SK-N-SH (cell line): ENCODE measurements at regions not wholly inside any gene's neighbourhood (a gene's known extent, or its start where the extent isn't known, plus 50 kb on each side); places are given as distances from the start of the nearest gene placed in this dataset.

ENCODE experiments used
- CTCF ChIA-PET: fragments of 300-600, 350-600 bp; formaldehyde crosslinking; extraction: SDS; loops from one replicate; lab custom pipeline; 2021; lab: Yijun Ruan, JAX
- POLR2A ChIA-PET: fragments of 350-600 bp; sonication (Branson Sonifier 250); formaldehyde crosslinking; extraction: SDS; loops from one replicate; lab custom pipeline; 2020; ENCODE audit warnings: antibody characterized with exemption, inconsistent platforms; lab: Yijun Ruan, JAX
- DNase-seq: peaks from one replicate; pipeline ENCODE4 v3.0.0; 2012
- H2AFZ ChIP-seq: fragments of 200-600 bp; sonication (generic); 2 replicates; pipeline ENCODE4 v1.8.1; 2016; ENCODE audit warnings: antibody characterized with exemption, mild to moderate bottlenecking, low read depth
- H3F3A ChIP-seq: fragments of 200-600 bp; sonication (generic); replicated peaks from 2 replicates; pipeline ENCODE3; 2016; ENCODE audit warnings: antibody characterized with exemption, mild to moderate bottlenecking; ENCODE audit not compliant: insufficient read depth
- H3K27ac ChIP-seq, 2 experiments: fragments of 200-500 bp in 1 of 2; fragments of 200-600 bp in 1 of 2; sonication (Bioruptor generic) in 1 of 2; sonication (generic), shearing (Covaris generic) in 1 of 2; 2 replicates each; pipeline versions ENCODE4 v1.5.1 to v1.6.1; 2014 to 2016; ENCODE audit warnings: low read depth in 2 of 2, inconsistent platforms in 1 of 2, low read length in 1 of 2, mild to moderate bottlenecking in 1 of 2, mixed read lengths in 1 of 2
- H3K27me3 ChIP-seq: fragments of 200-600 bp; sonication (generic), shearing (Covaris generic); 2 replicates; pipeline ENCODE4 v1.6.1; 2016; ENCODE audit warnings: mixed run types; ENCODE audit not compliant: insufficient read depth
- H3K36me3 ChIP-seq, 2 experiments: fragments of 200-500 bp in 1 of 2; fragments of 200-600 bp in 1 of 2; sonication (Bioruptor generic) in 1 of 2; sonication (generic) in 1 of 2; replicated peaks in 1 of 2; 2 replicates each; pipeline versions ENCODE3 to v1.5.1; 2014 to 2016; ENCODE audit warnings: low read length in 1 of 2, mild to moderate bottlenecking in 1 of 2; ENCODE audit not compliant: insufficient read depth in 2 of 2, control insufficient read depth in 1 of 2
- H3K4me1 ChIP-seq, 2 experiments: fragments of 200-500 bp in 1 of 2; fragments of 200-600 bp in 1 of 2; sonication (Bioruptor generic) in 1 of 2; sonication (generic), shearing (Covaris generic) in 1 of 2; 2 replicates each; pipeline versions ENCODE4 v1.5.1 to v1.6.1; 2014 to 2016; ENCODE audit warnings: low read depth in 1 of 2, low read length in 1 of 2, mixed run types in 1 of 2; ENCODE audit not compliant: insufficient read depth in 2 of 2, control insufficient read depth in 1 of 2
- H3K4me2 ChIP-seq: fragments of 200-600 bp; sonication (generic), shearing (Covaris generic); 2 replicates; pipeline ENCODE4 v1.6.1; 2017; ENCODE audit warnings: mixed run types
- H3K4me3 ChIP-seq, 2 experiments: fragments of 200-500 bp in 1 of 2; fragments of 200-600 bp in 1 of 2; sonication (Bioruptor generic) in 1 of 2; sonication (generic), shearing (Covaris generic) in 1 of 2; 2 replicates each; pipeline versions ENCODE4 v1.5.1 to v1.8.1; 2014 to 2016; ENCODE audit warnings: low read depth in 2 of 2, inconsistent platforms in 1 of 2, low read length in 1 of 2, mild to moderate bottlenecking in 1 of 2, mixed read lengths in 1 of 2, moderate library complexity in 1 of 2
- H3K79me2 ChIP-seq: fragments of 200-600 bp; sonication (generic); 2 replicates; pipeline ENCODE4 v1.8.1; 2017; ENCODE audit warnings: mild to moderate bottlenecking; ENCODE audit not compliant: insufficient read depth
- H3K9ac ChIP-seq: fragments of 200-600 bp; sonication (generic); 2 replicates; pipeline ENCODE4 v1.6.1; 2017; ENCODE audit warnings: mixed run types
- H3K9me2 ChIP-seq: fragments of 200-600 bp; sonication (generic); 2 replicates; pipeline ENCODE4 v1.6.1; 2017; ENCODE audit warnings: mixed run types
- H3K9me3 ChIP-seq: fragments of 200-600 bp; sonication (generic); 2 replicates; pipeline ENCODE4 v1.6.1; 2017; ENCODE audit warnings: mixed run types, mild to moderate bottlenecking, moderate library complexity
- H4K20me1 ChIP-seq: fragments of 200-600 bp; sonication (generic); 2 replicates; pipeline ENCODE4 v1.6.1; 2017; ENCODE audit warnings: mild to moderate bottlenecking, mixed run types; ENCODE audit not compliant: insufficient read depth
- CHD2 ChIP-seq: fragments of 150-350 bp; IDR thresholded peaks from 2 replicates; pipeline ENCODE4 v1.6.1; 2018; ENCODE audit warnings: low read length; ENCODE audit not compliant: partially characterized antibody
- EP300 ChIP-seq, 2 experiments: IDR thresholded peaks; 2 replicates each; pipeline versions ENCODE4 v1.4.0 to v1.6.1; 2012; ENCODE audit warnings: borderline replicate concordance in 1 of 2, low read depth in 1 of 2, low read length in 1 of 2
- GABPA ChIP-seq: IDR thresholded peaks from 2 replicates; pipeline ENCODE4 v1.4.0; 2012; ENCODE audit warnings: low read depth, mild to moderate bottlenecking
- GATA2 ChIP-seq: sonication (generic); formaldehyde crosslinking; IDR thresholded peaks from 2 replicates; pipeline ENCODE4 v1.5.0; 2020; ENCODE audit warnings: mild to moderate bottlenecking, missing genetic modification reagents
- JUND ChIP-seq: IDR thresholded peaks from 2 replicates; pipeline ENCODE4 v1.4.0; 2012
- MXI1 ChIP-seq: IDR thresholded peaks from 2 replicates; pipeline ENCODE4 v1.6.1; 2012; ENCODE audit warnings: mild to moderate bottlenecking, low read depth, low read length, improper control_type of control experiment
- NFIC ChIP-seq: IDR thresholded peaks from 2 replicates; pipeline ENCODE4 v1.4.0; 2012; ENCODE audit warnings: borderline replicate concordance
- NRF1 ChIP-seq: IDR thresholded peaks from 2 replicates; pipeline ENCODE4 v1.6.1; 2012; ENCODE audit warnings: low read depth, mild to moderate bottlenecking, low read length
- POLR2AphosphoS5 ChIP-seq: IDR thresholded peaks from 2 replicates; pipeline ENCODE4 v1.6.1; 2012; ENCODE audit warnings: low read depth, low read length
- RAD21 ChIP-seq: IDR thresholded peaks from 2 replicates; pipeline ENCODE4 v1.6.1; 2012; ENCODE audit warnings: mild to moderate bottlenecking, low read length
- SIN3A ChIP-seq: IDR thresholded peaks from 2 replicates; pipeline ENCODE4 v1.6.1; 2012; ENCODE audit warnings: low read depth, mild to moderate bottlenecking, low read length, moderate library complexity, borderline replicate concordance
- SMC3 ChIP-seq: IDR thresholded peaks from 2 replicates; pipeline ENCODE4 v1.6.1; 2012; ENCODE audit warnings: low read depth, low read length, improper control_type of control experiment
- TCF12 ChIP-seq: IDR thresholded peaks from 2 replicates; pipeline ENCODE4 v1.4.0; 2012
- USF1 ChIP-seq: IDR thresholded peaks from 2 replicates; pipeline ENCODE4 v1.4.0; 2012; ENCODE audit warnings: low read depth, borderline replicate concordance
- WGBS: methylation state at CpG from one replicate; pipeline ENCODE4 v1.1.6; 2017; ENCODE audit warnings: low lambda C conversion rate; 5-methylcytosine and 5-hydroxymethylcytosine counted together
- TF ChIP-seq, protein P1 (sequence below): fragments of 200-600 bp; sonication (generic); IDR thresholded peaks from 2 replicates; pipeline ENCODE4 v1.6.1; 2017; ENCODE audit warnings: antibody characterized with exemption, mild to moderate bottlenecking, moderate library complexity
- TF ChIP-seq, protein P2 (sequence below): IDR thresholded peaks from 2 replicates; pipeline ENCODE4 v1.4.0; 2012; ENCODE audit warnings: low read depth, borderline replicate concordance
- TF ChIP-seq, protein P3 (sequence below): fragments of 150-350 bp; IDR thresholded peaks from 2 replicates; pipeline ENCODE4 v1.6.1; 2017; ENCODE audit warnings: antibody characterized with exemption, low read length, low read depth, borderline replicate concordance

- no peak overlapping the region for H3K9ac ChIP-seq
- no peaks in the 10 kb centered on the region for H4K20me1 ChIP-seq
- WGBS, result 67% methylated on average over 1 of the region's 1 CpG
- no peaks in the 10 kb centered on the region for H3F3A ChIP-seq
- CTCF ChIA-PET, result no interaction called here
- POLR2A ChIA-PET, result no interaction called here
- H3K27me3 ChIP-seq, result no peaks in the 10 kb centered on the region
- H3K4me3 ChIP-seq, result no peak overlapping the region
- no peaks in the 10 kb centered on the region for H3K9me2 ChIP-seq
- H3K27ac ChIP-seq, result no peak overlapping the region
- H3K9me3 ChIP-seq, result no peaks in the 10 kb centered on the region
- H2AFZ ChIP-seq, result no peak overlapping the region
- no peaks in the 10 kb centered on the region for H3K79me2 ChIP-seq
- no peak for TF ChIP-seq POLR2AphosphoS5
- TF ChIP-seq USF1, result no peak
- no peak for TF ChIP-seq MXI1
- no peak for TF ChIP-seq NFIC
- no peak for TF ChIP-seq CHD2
- no peak for TF ChIP-seq EP300 (IDR thresholded peaks at IDR 0.05; ENCODE audit: borderline replicate concordance in 1 of 2, low read depth in 1 of 2, low read length in 1 of 2)
- TF ChIP-seq RAD21, result no peak
- no peak for TF ChIP-seq GATA2
- TF ChIP-seq, protein P1, sequence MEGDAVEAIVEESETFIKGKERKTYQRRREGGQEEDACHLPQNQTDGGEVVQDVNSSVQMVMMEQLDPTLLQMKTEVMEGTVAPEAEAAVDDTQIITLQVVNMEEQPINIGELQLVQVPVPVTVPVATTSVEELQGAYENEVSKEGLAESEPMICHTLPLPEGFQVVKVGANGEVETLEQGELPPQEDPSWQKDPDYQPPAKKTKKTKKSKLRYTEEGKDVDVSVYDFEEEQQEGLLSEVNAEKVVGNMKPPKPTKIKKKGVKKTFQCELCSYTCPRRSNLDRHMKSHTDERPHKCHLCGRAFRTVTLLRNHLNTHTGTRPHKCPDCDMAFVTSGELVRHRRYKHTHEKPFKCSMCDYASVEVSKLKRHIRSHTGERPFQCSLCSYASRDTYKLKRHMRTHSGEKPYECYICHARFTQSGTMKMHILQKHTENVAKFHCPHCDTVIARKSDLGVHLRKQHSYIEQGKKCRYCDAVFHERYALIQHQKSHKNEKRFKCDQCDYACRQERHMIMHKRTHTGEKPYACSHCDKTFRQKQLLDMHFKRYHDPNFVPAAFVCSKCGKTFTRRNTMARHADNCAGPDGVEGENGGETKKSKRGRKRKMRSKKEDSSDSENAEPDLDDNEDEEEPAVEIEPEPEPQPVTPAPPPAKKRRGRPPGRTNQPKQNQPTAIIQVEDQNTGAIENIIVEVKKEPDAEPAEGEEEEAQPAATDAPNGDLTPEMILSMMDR, result no peak
- no peak for TF ChIP-seq SIN3A
- no peak for TF ChIP-seq GABPA
- no peak for TF ChIP-seq NRF1
- no peak for TF ChIP-seq JUND
- no peak for TF ChIP-seq TCF12
- TF ChIP-seq, protein P2, sequence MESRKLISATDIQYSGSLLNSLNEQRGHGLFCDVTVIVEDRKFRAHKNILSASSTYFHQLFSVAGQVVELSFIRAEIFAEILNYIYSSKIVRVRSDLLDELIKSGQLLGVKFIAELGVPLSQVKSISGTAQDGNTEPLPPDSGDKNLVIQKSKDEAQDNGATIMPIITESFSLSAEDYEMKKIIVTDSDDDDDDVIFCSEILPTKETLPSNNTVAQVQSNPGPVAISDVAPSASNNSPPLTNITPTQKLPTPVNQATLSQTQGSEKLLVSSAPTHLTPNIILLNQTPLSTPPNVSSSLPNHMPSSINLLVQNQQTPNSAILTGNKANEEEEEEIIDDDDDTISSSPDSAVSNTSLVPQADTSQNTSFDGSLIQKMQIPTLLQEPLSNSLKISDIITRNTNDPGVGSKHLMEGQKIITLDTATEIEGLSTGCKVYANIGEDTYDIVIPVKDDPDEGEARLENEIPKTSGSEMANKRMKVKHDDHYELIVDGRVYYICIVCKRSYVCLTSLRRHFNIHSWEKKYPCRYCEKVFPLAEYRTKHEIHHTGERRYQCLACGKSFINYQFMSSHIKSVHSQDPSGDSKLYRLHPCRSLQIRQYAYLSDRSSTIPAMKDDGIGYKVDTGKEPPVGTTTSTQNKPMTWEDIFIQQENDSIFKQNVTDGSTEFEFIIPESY, result no peak
- TF ChIP-seq SMC3, result no peak
- TF ChIP-seq, protein P3, sequence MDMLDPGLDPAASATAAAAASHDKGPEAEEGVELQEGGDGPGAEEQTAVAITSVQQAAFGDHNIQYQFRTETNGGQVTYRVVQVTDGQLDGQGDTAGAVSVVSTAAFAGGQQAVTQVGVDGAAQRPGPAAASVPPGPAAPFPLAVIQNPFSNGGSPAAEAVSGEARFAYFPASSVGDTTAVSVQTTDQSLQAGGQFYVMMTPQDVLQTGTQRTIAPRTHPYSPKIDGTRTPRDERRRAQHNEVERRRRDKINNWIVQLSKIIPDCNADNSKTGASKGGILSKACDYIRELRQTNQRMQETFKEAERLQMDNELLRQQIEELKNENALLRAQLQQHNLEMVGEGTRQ, result no peak
- H3K4me2 ChIP-seq, result no peak overlapping the region
- DNase-seq, result no peak
- no peaks in the 10 kb centered on the region for H3K4me1 ChIP-seq
- H3K36me3 ChIP-seq, result no peaks in the 10 kb centered on the region
Measured at GRCh38 chr3:18786650-18787323, 361.5 kb upstream of the KCNH8 start.
